ENCODE measurements at regions not wholly inside any gene's neighbourhood (a gene's known extent, or its start where the extent isn't known, plus 50 kb on each side); places are given as distances from the start of the nearest gene placed in this dataset.
"Not testable (repeated sequence)": the region's sequence is repeated elsewhere in the genome, so short reads cannot be mapped to it uniquely, and the experiment has no call there.

DNA sequence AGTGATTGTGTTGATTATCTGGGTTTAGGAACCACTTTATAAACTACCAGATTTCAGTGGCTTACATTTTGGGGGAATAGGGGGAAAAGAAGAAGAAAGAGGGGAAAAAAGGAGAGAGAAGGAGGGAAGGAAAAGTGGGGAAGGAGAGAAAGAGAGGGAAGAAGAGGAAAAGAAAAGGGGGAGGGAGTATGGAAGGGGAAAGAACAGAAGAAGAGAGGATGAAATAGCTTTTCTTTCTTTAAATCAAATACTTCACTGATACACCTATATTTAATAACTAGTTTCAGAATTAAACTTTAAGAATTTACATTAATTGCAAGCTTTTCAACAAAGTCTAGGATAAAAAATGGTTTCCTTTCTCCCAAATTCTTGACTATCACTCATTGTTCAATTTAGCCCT lies 289.6 kb downstream of the SDHAF3 start:
- Histone ChIP-seq H3K4me3 (ENCODE audit: low read depth in 1 of 5, low read length in 5 of 5) (no peak overlapping the region), H3K27ac (ENCODE audit: low read depth, low read length) (no peak overlapping the region), H3K4me1 (ENCODE audit: control insufficient read depth in 5 of 5, insufficient read depth in 5 of 5, low read length in 5 of 5) (no peaks in the 10 kb centered on the region), H3K9me3 (ENCODE audit: control insufficient read depth in 5 of 5, low read length in 5 of 5) (no peaks in the 10 kb centered on the region), H3K27me3 (ENCODE audit: control insufficient read depth in 5 of 5, insufficient read depth in 4 of 5, low read length in 5 of 5) (peaks cover 0 to 7% (median 0%) of the 10 kb centered on the region in 5 donors), H3K9ac (ENCODE audit: low read length in 5 of 5) (no peak overlapping the region), H3K36me3 (ENCODE audit: control insufficient read depth in 5 of 5, insufficient read depth in 5 of 5, low read length in 5 of 5) (no peaks in the 10 kb centered on the region)

DNA sequence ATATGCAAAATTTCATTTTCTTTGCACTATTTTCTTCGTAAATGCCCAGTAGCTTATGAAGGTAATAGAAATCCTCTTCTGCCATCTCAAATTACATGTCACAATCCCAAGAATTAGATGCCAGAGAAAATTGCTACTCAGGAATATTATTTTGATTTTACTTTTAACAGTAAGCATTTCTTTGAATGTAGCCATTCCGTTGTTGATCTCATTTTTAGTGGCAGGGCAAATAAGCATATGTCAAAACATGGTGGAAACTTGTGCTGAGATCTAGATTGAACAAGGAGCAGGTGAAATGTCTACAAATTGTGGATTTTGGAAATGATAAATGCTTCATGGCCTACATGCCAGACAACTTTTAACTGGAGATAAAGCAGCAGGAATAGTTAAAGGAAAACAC lies 291.8 kb downstream of the SDHAF3 start:
- Histone ChIP-seq H3K4me3 (ENCODE audit: low read depth in 1 of 5, low read length in 5 of 5) (no peak overlapping the region), H3K4me1 (ENCODE audit: control insufficient read depth in 5 of 5, insufficient read depth in 5 of 5, low read length in 5 of 5) (no peaks in the 10 kb centered on the region), H3K27ac (ENCODE audit: low read depth, low read length) (no peak overlapping the region), H3K9me3 (ENCODE audit: control insufficient read depth in 5 of 5, low read length in 5 of 5) (peaks cover 0 to 3% (median 0%) of the 10 kb centered on the region in 5 donors), H3K27me3 (ENCODE audit: control insufficient read depth in 5 of 5, insufficient read depth in 4 of 5, low read length in 5 of 5) (peaks cover 0 to 4% (median 0%) of the 10 kb centered on the region in 5 donors), H3K36me3 (ENCODE audit: control insufficient read depth in 5 of 5, insufficient read depth in 5 of 5, low read length in 5 of 5) (no peaks in the 10 kb centered on the region), H3K9ac (ENCODE audit: low read length in 5 of 5) (no peak overlapping the region)

DNA sequence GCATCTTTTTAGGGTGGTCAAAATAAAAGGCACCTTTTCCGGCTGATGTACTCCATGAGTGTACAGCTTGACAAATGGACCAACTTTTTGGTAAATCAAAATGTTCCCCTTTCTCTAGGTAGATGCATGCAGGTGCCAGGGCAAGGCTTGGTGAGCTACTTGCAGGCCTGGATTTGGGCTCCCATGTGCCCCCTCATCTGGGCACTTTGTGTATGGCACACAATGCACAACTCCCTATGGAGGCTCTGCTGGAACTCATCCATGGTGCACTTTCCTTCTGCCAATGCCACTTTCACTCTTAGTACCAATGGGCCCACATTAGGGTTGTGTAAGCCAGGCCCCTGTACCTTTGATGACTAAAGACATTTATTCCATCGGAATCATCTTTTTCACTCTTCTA lies 300.8 kb downstream of the SDHAF3 start:
- H3K9me3 ChIP-seq (ENCODE audit: control insufficient read depth in 5 of 5, low read length in 5 of 5), result peaks cover 0 to 3% (median 0%) of the 10 kb centered on the region in 5 donors
- no peak overlapping the region for H3K4me3 ChIP-seq (ENCODE audit: low read depth in 1 of 5, low read length in 5 of 5)
- H3K36me3 ChIP-seq (ENCODE audit: control insufficient read depth in 5 of 5, insufficient read depth in 5 of 5, low read length in 5 of 5), result no peaks in the 10 kb centered on the region
- H3K27me3 ChIP-seq (ENCODE audit: control insufficient read depth in 5 of 5, insufficient read depth in 4 of 5, low read length in 5 of 5), result no peaks in the 10 kb centered on the region
- no peaks in the 10 kb centered on the region for H3K4me1 ChIP-seq (ENCODE audit: control insufficient read depth in 5 of 5, insufficient read depth in 5 of 5, low read length in 5 of 5)
- H3K9ac ChIP-seq (ENCODE audit: low read length in 5 of 5), result no peak overlapping the region
- H3K27ac ChIP-seq (ENCODE audit: low read depth, low read length), result no peak overlapping the region

DNA sequence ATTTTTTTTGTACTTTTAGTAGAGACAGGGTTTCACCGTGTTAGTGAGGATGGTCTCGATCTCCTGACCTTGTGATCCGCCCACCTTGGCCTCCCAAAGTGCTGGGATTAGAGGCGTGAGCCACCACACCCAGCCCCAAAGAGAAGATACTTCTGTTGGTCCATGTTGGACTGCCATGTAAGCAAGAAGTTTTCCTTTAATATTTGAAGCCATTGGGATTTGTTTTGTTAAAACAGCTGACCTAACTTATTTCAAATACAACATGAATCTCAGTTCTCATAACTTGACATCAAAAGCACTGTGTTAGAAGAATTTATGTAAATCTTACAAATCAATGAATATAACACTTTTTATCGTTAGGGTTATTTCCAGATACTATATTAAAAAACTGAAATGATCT lies 302.4 kb downstream of the SDHAF3 start:
- Histone ChIP-seq H3K4me3 (ENCODE audit: low read depth in 1 of 5, low read length in 5 of 5) (no peak overlapping the region), H3K36me3 (ENCODE audit: control insufficient read depth in 5 of 5, insufficient read depth in 5 of 5, low read length in 5 of 5) (no peaks in the 10 kb centered on the region), H3K4me1 (ENCODE audit: control insufficient read depth in 5 of 5, insufficient read depth in 5 of 5, low read length in 5 of 5) (no peaks in the 10 kb centered on the region), H3K9ac (ENCODE audit: low read length in 5 of 5) (no peak overlapping the region), H3K27me3 (ENCODE audit: control insufficient read depth in 5 of 5, insufficient read depth in 4 of 5, low read length in 5 of 5) (no peaks in the 10 kb centered on the region), H3K9me3 (ENCODE audit: control insufficient read depth in 5 of 5, low read length in 5 of 5) (peaks cover 0 to 2% (median 0%) of the 10 kb centered on the region in 5 donors), H3K27ac (ENCODE audit: low read depth, low read length) (no peak overlapping the region)

DNA sequence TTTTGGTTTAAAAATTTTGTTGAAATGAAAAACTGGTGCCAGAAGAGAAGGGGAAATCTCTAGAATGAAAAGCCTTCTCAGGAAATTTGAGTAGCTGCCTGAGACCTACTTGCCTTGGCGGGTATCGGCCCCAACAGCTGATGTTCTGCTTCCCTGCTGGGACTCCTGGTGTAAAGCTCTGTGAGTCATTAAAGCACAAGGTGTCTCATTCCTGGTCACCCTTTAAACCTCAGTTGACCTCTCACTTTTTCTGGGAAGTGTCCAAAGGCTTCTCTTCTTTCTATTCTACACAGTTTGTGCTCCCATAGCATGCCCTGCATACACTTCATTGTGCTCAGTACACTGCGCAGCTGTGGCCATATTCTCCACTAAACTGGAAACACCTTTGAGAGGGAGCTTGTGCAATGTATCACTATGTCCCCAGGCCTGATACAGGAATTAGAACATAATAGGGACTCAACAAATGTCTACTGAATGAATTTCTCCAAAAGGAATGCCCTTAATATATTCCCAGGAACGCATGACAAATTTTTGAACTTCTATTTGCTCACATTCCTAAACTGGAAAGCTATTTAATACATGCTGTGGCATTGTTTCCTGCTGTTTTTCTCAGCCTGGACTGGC lies 303.9 kb downstream of the SDHAF3 start:
- Histone ChIP-seq H3K4me3 (ENCODE audit: low read depth in 1 of 5, low read length in 5 of 5) (no peak overlapping the region), H3K4me1 (ENCODE audit: control insufficient read depth in 5 of 5, insufficient read depth in 5 of 5, low read length in 5 of 5) (no peaks in the 10 kb centered on the region)

DNA sequence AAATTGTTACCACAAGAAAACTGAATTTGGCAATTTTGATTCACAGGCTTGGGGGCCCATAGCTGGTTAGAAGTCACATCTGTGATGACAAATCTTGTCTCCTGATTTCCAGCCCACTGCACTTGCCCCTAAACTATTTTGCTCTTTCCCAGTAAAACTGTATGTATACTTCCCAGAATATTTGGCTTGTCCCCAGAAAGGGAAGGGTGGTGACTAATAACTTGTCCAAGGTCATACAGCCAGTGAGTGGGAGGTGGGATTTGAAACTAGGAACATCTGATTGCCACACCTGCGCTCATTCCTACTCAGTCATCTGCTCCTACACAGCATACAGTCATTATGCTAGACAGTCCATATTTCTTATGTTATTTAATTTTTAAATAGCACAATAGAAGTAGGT lies 304.5 kb downstream of the SDHAF3 start:
- Histone ChIP-seq H3K4me3 (ENCODE audit: low read depth in 1 of 5, low read length in 5 of 5) (no peak overlapping the region), H3K36me3 (ENCODE audit: control insufficient read depth in 5 of 5, insufficient read depth in 5 of 5, low read length in 5 of 5) (no peaks in the 10 kb centered on the region), H3K27ac (ENCODE audit: low read depth, low read length) (no peak overlapping the region), H3K27me3 (ENCODE audit: control insufficient read depth in 5 of 5, insufficient read depth in 4 of 5, low read length in 5 of 5) (no peaks in the 10 kb centered on the region), H3K9me3 (ENCODE audit: control insufficient read depth in 5 of 5, low read length in 5 of 5) (no peaks in the 10 kb centered on the region), H3K9ac (ENCODE audit: low read length in 5 of 5) (no peak overlapping the region), H3K4me1 (ENCODE audit: control insufficient read depth in 5 of 5, insufficient read depth in 5 of 5, low read length in 5 of 5) (no peaks in the 10 kb centered on the region)

More for the DNA sequence above, 303.9 kb downstream of the SDHAF3 start:
- no peaks in the 10 kb centered on the region for H3K36me3 ChIP-seq (ENCODE audit: control insufficient read depth in 5 of 5, insufficient read depth in 5 of 5, low read length in 5 of 5)
- H3K27me3 ChIP-seq (ENCODE audit: control insufficient read depth in 5 of 5, insufficient read depth in 4 of 5, low read length in 5 of 5), result no peaks in the 10 kb centered on the region
- no peak overlapping the region for H3K27ac ChIP-seq (ENCODE audit: low read depth, low read length)
- peaks cover 0 to 2% (median 0%) of the 10 kb centered on the region in 5 donors for H3K9me3 ChIP-seq (ENCODE audit: control insufficient read depth in 5 of 5, low read length in 5 of 5)
- H3K9ac ChIP-seq (ENCODE audit: low read length in 5 of 5), result no peak overlapping the region

DNA sequence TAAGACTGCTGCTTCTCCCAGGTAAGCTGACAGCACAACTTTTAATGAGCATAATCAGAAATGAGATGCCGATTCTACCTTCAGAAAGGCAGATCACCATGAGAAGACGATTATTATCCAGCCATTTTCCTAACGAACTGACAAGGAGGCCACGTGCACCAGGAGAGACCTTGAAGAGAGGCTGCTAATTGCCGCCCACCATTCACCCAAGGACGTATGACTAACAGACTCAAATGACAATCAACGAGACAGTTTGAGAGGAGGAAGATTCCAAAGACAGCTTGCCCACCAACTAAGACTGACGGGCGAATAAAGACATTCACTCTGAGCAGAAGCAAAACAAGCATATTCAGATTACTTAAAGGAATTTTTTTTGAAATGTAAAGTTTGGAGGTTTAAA lies 301.9 kb upstream of the TAC1 start:
- Histone ChIP-seq H3K27me3 (ENCODE audit: control insufficient read depth in 5 of 5, insufficient read depth in 4 of 5, low read length in 5 of 5) (no peaks in the 10 kb centered on the region), H3K4me3 (ENCODE audit: low read depth in 1 of 5, low read length in 5 of 5) (no peak overlapping the region), H3K9me3 (ENCODE audit: control insufficient read depth in 5 of 5, low read length in 5 of 5) (no peaks in the 10 kb centered on the region), H3K36me3 (ENCODE audit: control insufficient read depth in 5 of 5, insufficient read depth in 5 of 5, low read length in 5 of 5) (no peaks in the 10 kb centered on the region), H3K27ac (ENCODE audit: low read depth, low read length) (no peak overlapping the region), H3K9ac (ENCODE audit: low read length in 5 of 5) (no peak overlapping the region), H3K4me1 (ENCODE audit: control insufficient read depth in 5 of 5, insufficient read depth in 5 of 5, low read length in 5 of 5) (no peaks in the 10 kb centered on the region)

DNA sequence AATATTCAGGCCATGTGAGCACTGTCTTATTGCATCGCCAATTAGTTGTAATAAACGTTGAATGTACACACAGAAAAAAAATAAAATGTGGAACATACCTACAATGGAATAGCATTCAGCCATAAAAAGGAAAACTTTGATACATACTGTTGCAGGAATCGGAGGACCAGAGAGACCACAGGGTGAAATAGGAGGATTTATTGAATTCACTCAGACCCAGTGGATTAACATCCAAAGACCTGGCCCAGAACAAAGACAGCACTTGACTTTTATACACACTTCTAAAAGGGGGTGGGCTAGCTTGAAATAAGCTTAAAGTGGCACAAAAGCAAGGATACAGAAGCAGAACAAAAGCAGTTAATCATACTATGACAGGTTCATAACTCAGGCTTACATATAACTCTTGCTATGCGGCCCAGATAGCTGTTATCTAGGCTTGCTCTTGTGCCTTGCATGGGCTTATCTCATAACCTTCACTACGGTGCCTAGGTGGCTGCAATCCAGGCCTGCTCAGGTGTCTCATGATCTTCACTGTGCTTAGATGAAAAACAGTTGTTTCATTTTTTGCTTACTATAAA lies 292.2 kb upstream of the TAC1 start:
- H3K9me3 ChIP-seq (ENCODE audit: control insufficient read depth in 5 of 5, low read length in 5 of 5), result peaks cover 3 to 17% (median 15%) of the 10 kb centered on the region in 5 donors
- no peaks in the 10 kb centered on the region for H3K36me3 ChIP-seq (ENCODE audit: control insufficient read depth in 5 of 5, insufficient read depth in 5 of 5, low read length in 5 of 5)
- no peak overlapping the region for H3K27ac ChIP-seq (ENCODE audit: low read depth, low read length)
- H3K27me3 ChIP-seq (ENCODE audit: control insufficient read depth in 5 of 5, insufficient read depth in 4 of 5, low read length in 5 of 5), result no peaks in the 10 kb centered on the region
- no peaks in the 10 kb centered on the region for H3K4me1 ChIP-seq (ENCODE audit: control insufficient read depth in 5 of 5, insufficient read depth in 5 of 5, low read length in 5 of 5)
- no peak overlapping the region for H3K9ac ChIP-seq (ENCODE audit: low read length in 5 of 5)
- H3K4me3 ChIP-seq (ENCODE audit: low read depth in 1 of 5, low read length in 5 of 5), result peak overlapping the region in 1 of 5 donors; percentile 29

DNA sequence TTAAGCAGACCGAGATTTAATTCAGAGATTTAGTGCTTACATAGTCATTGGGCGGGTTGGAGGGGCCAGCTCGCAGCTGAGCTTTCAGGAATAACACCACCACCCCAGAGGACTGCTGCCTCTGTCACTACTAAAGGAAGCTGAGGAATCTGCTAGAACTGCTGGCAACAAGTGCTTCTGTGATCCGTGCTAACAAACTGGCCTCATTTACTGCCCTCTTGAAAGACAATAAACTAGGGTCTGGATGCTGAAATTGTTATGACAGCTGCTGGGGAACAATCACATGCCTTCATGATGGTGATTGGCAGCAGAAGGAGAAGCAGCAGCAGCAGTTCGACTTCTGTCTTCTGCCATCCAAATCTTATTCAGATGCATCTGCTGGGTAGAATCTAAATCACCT lies 285.5 kb upstream of the TAC1 start:
- Histone ChIP-seq H3K27me3 (ENCODE audit: control insufficient read depth in 5 of 5, insufficient read depth in 4 of 5, low read length in 5 of 5) (no peaks in the 10 kb centered on the region), H3K36me3 (ENCODE audit: control insufficient read depth in 5 of 5, insufficient read depth in 5 of 5, low read length in 5 of 5) (no peaks in the 10 kb centered on the region), H3K4me3 (ENCODE audit: low read depth in 1 of 5, low read length in 5 of 5) (no peak overlapping the region)

DNA sequence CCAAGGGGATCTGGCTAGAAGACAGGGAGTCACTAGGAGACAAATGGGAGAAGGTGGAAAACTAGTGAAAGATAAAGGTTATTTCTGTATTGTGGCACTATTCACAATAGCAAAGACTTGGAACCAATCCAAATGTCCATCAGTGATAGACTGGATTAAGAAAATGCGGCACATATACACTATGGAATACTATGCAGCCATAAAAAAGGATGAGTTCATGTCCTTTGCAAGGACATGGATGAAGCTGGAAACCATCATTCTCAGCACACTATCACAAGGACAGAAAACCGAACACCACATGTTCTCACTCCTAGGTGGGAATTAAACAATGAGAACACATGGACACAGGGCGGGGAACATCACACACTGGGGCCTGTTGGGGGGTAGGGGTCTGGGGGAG lies 282.4 kb upstream of the TAC1 start:
- H3K4me1 ChIP-seq (ENCODE audit: control insufficient read depth in 5 of 5, insufficient read depth in 5 of 5, low read length in 5 of 5); H3K9ac ChIP-seq (ENCODE audit: low read length in 5 of 5); H3K27me3 ChIP-seq (ENCODE audit: control insufficient read depth in 5 of 5, insufficient read depth in 4 of 5, low read length in 5 of 5); H3K4me3 ChIP-seq (ENCODE audit: low read depth in 1 of 5, low read length in 5 of 5); H3K9me3 ChIP-seq (ENCODE audit: control insufficient read depth in 5 of 5, low read length in 5 of 5); H3K36me3 ChIP-seq (ENCODE audit: control insufficient read depth in 5 of 5, insufficient read depth in 5 of 5, low read length in 5 of 5); H3K27ac ChIP-seq (ENCODE audit: low read depth, low read length): not testable (repeated sequence)

More for the DNA sequence above, 285.5 kb upstream of the TAC1 start:
- Histone ChIP-seq H3K4me1 (ENCODE audit: control insufficient read depth in 5 of 5, insufficient read depth in 5 of 5, low read length in 5 of 5) (no peaks in the 10 kb centered on the region), H3K9me3 (ENCODE audit: control insufficient read depth in 5 of 5, low read length in 5 of 5) (peaks cover 0 to 6% (median under 1%) of the 10 kb centered on the region in 5 donors), H3K27ac (ENCODE audit: low read depth, low read length) (no peak overlapping the region), H3K9ac (ENCODE audit: low read length in 5 of 5) (no peak overlapping the region)
